ENCODE measurements at regions not wholly inside any gene's neighbourhood (a gene's known extent, or its start where the extent isn't known, plus 50 kb on each side); places are given as distances from the start of the nearest gene placed in this dataset.

- WGBS, 2 experiments (ENCODE audit: extremely low coverage in 2 of 2, insufficient read length in 1 of 2) = no CpG with 5 or more reads among the region's 1 CpG
- Histone ChIP-seq H2BK5ac (ENCODE audit: low read depth, low read length, poor library complexity, severe bottlenecking) (no peak overlapping the region), H3K36me3 (ENCODE audit: control insufficient read depth, insufficient read depth, low read length) (no peaks in the 10 kb centered on the region), H4K20me1 (ENCODE audit: insufficient read depth, low read length) (no peaks in the 10 kb centered on the region), H2AK5ac (ENCODE audit: low read depth, low read length) (no peak overlapping the region), H2BK120ac (ENCODE audit: low read depth, low read length) (no peak overlapping the region), H3K79me1 (ENCODE audit: low read depth in 1 of 2, low read length in 2 of 2) (no peaks in the 10 kb centered on the region), H2BK15ac (ENCODE audit: low read depth, low read length) (no peak overlapping the region), H2BK20ac (ENCODE audit: low read depth, low read length) (no peak overlapping the region), H4K8ac (ENCODE audit: low read depth in 2 of 2, low read length in 2 of 2) (no peak overlapping the region), H3K27me3 (ENCODE audit: control insufficient read depth, insufficient read depth, low read length) (no peaks in the 10 kb centered on the region), H3K9me1 (ENCODE audit: insufficient read depth, low read length) (no peaks in the 10 kb centered on the region), H2AFZ (replicated peaks; ENCODE audit: low read length, poor library complexity) (no peak overlapping the region), H4K91ac (ENCODE audit: insufficient read depth, low read depth, low read length) (no peak overlapping the region), H3K4me3 (ENCODE audit: insufficient read depth, low read depth, low read length) (no peak overlapping the region), H3K4ac (ENCODE audit: low read depth, low read length) (no peak overlapping the region), H3K4me1 (ENCODE audit: control insufficient read depth, insufficient read depth, low read length) (no peaks in the 10 kb centered on the region), H3K9me3 (ENCODE audit: control insufficient read depth, insufficient read depth, low read length) (peaks cover 8% of the 10 kb centered on the region; the same call in 1 of the 2 replicates), H3K4me2 (ENCODE audit: low read depth, low read length) (no peak overlapping the region), H3K56ac (ENCODE audit: extremely low read depth, insufficient read depth, low read length) (no peak overlapping the region), H3K14ac (replicated peaks; ENCODE audit: low read depth, low read length) (no peak overlapping the region), H4K5ac (ENCODE audit: low read depth, low read length) (no peak overlapping the region), H3K9ac (ENCODE audit: low read depth, low read length) (no peak overlapping the region), H3K27ac (ENCODE audit: insufficient read depth, low read length) (no peak overlapping the region), H2AK9ac (replicated peaks; ENCODE audit: low read depth, low read length, poor library complexity) (no peak overlapping the region), H3K18ac (ENCODE audit: low read depth, low read length) (no peak overlapping the region), H3K23ac (ENCODE audit: low read depth, low read length) (no peak overlapping the region)
- no peak for ATAC-seq (ENCODE audit: low read depth)
- dilution Hi-C loops (cut with HindIII; ENCODE audit: low sequenced_read_pairs, unreplicated experiment) (no loop called here), in situ Hi-C loops (cut with MboI; ENCODE audit: low sequenced_read_pairs) (no loop called here), intact Hi-C loops (cut with micrococcal nuclease) (no loop called here)
- BruUV-seq (replicated peaks) = no TSS peak
- CTCF ChIA-PET = no interaction called here
- POLR2A ChIA-PET (ENCODE audit: unreplicated experiment) = no interaction called here
- no peak for DNase-seq
- TF ChIP-seq RFX5 (IDR thresholded peaks at IDR 0.05; ENCODE audit: low read depth, low read length) (no peak), SMC3 (IDR thresholded peaks at IDR 0.05; ENCODE audit: low read depth, low read length) (no peak)
Measured at GRCh38 chr10:85362401-85362800, 1004.2 kb downstream of the GRID1 start.
